Erythroblast (primary cell): ENCODE measurements at regions not wholly inside any gene's neighbourhood (a gene's known extent, or its start where the extent isn't known, plus 50 kb on each side); places are given as distances from the start of the nearest gene placed in this dataset.

Experiments
- GATA1 ChIP-seq: IDR thresholded peaks from 2 replicates; pipeline ENCODE4 v1.6.1; 2011; ENCODE audit warnings: low read depth, mild to moderate bottlenecking, control low read depth, low read length, moderate library complexity
- POLR2A ChIP-seq: IDR thresholded peaks from 2 replicates; pipeline ENCODE4 v1.6.1; 2011; ENCODE audit warnings: mild to moderate bottlenecking, low read length

DNA sequence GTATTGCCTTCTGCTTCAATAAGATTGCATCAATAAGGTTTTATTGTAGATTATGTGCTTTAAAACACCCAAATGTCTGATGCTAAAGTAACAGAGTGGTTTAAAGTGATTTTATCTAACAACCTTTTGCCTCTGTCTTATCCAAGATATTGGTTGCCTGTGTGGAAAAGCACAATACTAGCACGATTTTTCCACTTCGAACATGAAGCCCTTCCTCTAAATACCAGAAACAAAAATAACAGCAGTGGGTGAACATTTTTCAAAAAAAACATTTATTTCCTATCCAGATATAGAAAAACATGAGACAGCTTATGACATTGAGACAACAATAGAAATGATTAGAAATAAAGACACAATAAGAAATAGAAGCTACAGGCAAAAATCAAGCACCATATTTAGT, 59.5 kb upstream of the MDFIC start:
- no peak for TF ChIP-seq POLR2A
- no peak for TF ChIP-seq GATA1
